IMR-90 (cell line): ENCODE measurements at regions not wholly inside any gene's neighbourhood (a gene's known extent, or its start where the extent isn't known, plus 50 kb on each side); places are given as distances from the start of the nearest gene placed in this dataset.

Experiments used
- ATAC-seq: fragments of 200-7000 bp; cut with Tn5 transposase; 2 replicates; pipeline ENCODE4 v1.9.1; 2020; ENCODE audit warnings: low read depth, mild to moderate bottlenecking, moderate library complexity
- BruUV-seq: library from RNA; stranded (reverse); fragments of 400-500 nt; replicated peaks from 2 replicates; lab custom pipeline; 2021; lab: Mats Ljungman, UMichigan
- CTCF ChIA-PET: fragments of 300-600 bp; formaldehyde crosslinking; extraction: SDS; loops from one replicate; lab custom pipeline; 2021; ENCODE audit warnings: antibody characterized with exemption; lab: Yijun Ruan, JAX
- POLR2A ChIA-PET: fragments of 300-600 bp; sonication (Branson Sonifier 250); formaldehyde crosslinking; loops from one replicate; lab custom pipeline; 2022; ENCODE audit warnings: antibody characterized with exemption; ENCODE audit not compliant: unreplicated experiment; lab: Charles Lee
- DNase-seq: peaks from one replicate; pipeline ENCODE4 v3.0.0; 2013
- H2AFZ ChIP-seq: replicated peaks from 2 replicates; pipeline ENCODE3; 2013; ENCODE audit warnings: low read length, mild to moderate bottlenecking; ENCODE audit not compliant: poor library complexity
- H2AK5ac ChIP-seq: 2 replicates; pipeline ENCODE4 v1.6.1; 2013; ENCODE audit warnings: low read depth, low read length, inconsistent platforms
- H2AK9ac ChIP-seq: replicated peaks from 2 replicates; pipeline ENCODE3; 2013; ENCODE audit warnings: mild to moderate bottlenecking, low read depth, low read length, moderate library complexity; ENCODE audit not compliant: poor library complexity
- H2BK120ac ChIP-seq: 2 replicates; pipeline ENCODE4 v1.6.1; 2013; ENCODE audit warnings: low read depth, low read length, inconsistent platforms
- H2BK15ac ChIP-seq: 3 replicates; pipeline ENCODE4 v1.6.1; 2013; ENCODE audit warnings: low read depth, low read length, inconsistent platforms
- H2BK20ac ChIP-seq: 2 replicates; pipeline ENCODE4 v1.6.1; 2013; ENCODE audit warnings: low read depth, mild to moderate bottlenecking, inconsistent platforms, low read length, moderate library complexity
- H2BK5ac ChIP-seq: 2 replicates; pipeline ENCODE4 v1.6.1; 2013; ENCODE audit warnings: mild to moderate bottlenecking, low read depth, low read length, inconsistent platforms; ENCODE audit not compliant: poor library complexity, severe bottlenecking
- H3K14ac ChIP-seq: replicated peaks from 2 replicates; pipeline ENCODE4 v1.6.1; 2013; ENCODE audit warnings: low read depth, low read length, inconsistent platforms
- H3K18ac ChIP-seq: 2 replicates; pipeline ENCODE4 v1.6.1; 2013; ENCODE audit warnings: low read depth, low read length, control low read depth
- H3K23ac ChIP-seq: 2 replicates; pipeline ENCODE4 v1.6.1; 2013; ENCODE audit warnings: low read depth, low read length, inconsistent platforms
- H3K27ac ChIP-seq: 2 replicates; pipeline ENCODE4 v1.5.1; 2013; ENCODE audit warnings: mild to moderate bottlenecking, control low read depth, low read length; ENCODE audit not compliant: insufficient read depth
- H3K27me3 ChIP-seq: 2 replicates; pipeline ENCODE4 v1.6.1; 2013; ENCODE audit warnings: low read length; ENCODE audit not compliant: control insufficient read depth, insufficient read depth
- H3K36me3 ChIP-seq: 2 replicates; pipeline ENCODE4 v1.6.1; 2013; ENCODE audit warnings: low read length, mixed read lengths; ENCODE audit not compliant: control insufficient read depth, insufficient read depth
- H3K4ac ChIP-seq: 2 replicates; pipeline ENCODE4 v1.6.1; 2013; ENCODE audit warnings: low read depth, low read length, inconsistent platforms
- H3K4me1 ChIP-seq: 2 replicates; pipeline ENCODE4 v1.6.1; 2013; ENCODE audit warnings: low read length, mixed read lengths; ENCODE audit not compliant: control insufficient read depth, insufficient read depth
- H3K4me2 ChIP-seq: 2 replicates; pipeline ENCODE4 v1.6.1; 2013; ENCODE audit warnings: low read depth, mild to moderate bottlenecking, control low read depth, low read length, moderate library complexity
- H3K4me3 ChIP-seq: 2 replicates; pipeline ENCODE4 v1.5.1; 2013; ENCODE audit warnings: low read depth, mild to moderate bottlenecking, control low read depth, low read length, moderate library complexity; ENCODE audit not compliant: insufficient read depth
- H3K56ac ChIP-seq: 2 replicates; pipeline ENCODE4 v1.6.1; 2013; ENCODE audit warnings: low read length, inconsistent platforms; ENCODE audit not compliant: insufficient read depth; ENCODE audit errors: extremely low read depth
- H3K79me1 ChIP-seq, 2 experiments: 2 replicates each; pipeline ENCODE4 v1.6.1; 2013; ENCODE audit warnings: low read length in 2 of 2, inconsistent platforms in 1 of 2, low read depth in 1 of 2
- H3K9ac ChIP-seq: 2 replicates; pipeline ENCODE4 v1.6.1; 2013; ENCODE audit warnings: low read depth, low read length, control low read depth
- H3K9me1 ChIP-seq: 2 replicates; pipeline ENCODE4 v1.6.1; 2013; ENCODE audit warnings: low read length, inconsistent platforms; ENCODE audit not compliant: insufficient read depth
- H3K9me3 ChIP-seq: 2 replicates; pipeline ENCODE4 v1.6.1; 2013; ENCODE audit warnings: low read length; ENCODE audit not compliant: control insufficient read depth, insufficient read depth
- H4K20me1 ChIP-seq: 2 replicates; pipeline ENCODE4 v1.6.1; 2013; ENCODE audit warnings: low read length, inconsistent platforms; ENCODE audit not compliant: insufficient read depth
- H4K5ac ChIP-seq: 2 replicates; pipeline ENCODE4 v1.6.1; 2013; ENCODE audit warnings: mild to moderate bottlenecking, low read depth, low read length, control low read depth
- H4K8ac ChIP-seq, 2 experiments: 2 replicates each; pipeline ENCODE4 v1.6.1; 2013; ENCODE audit warnings: low read depth in 2 of 2, low read length in 2 of 2, control low read depth in 1 of 2, inconsistent platforms in 1 of 2
- H4K91ac ChIP-seq: 2 replicates; pipeline ENCODE4 v1.6.1; 2013; ENCODE audit warnings: low read depth, low read length, inconsistent platforms; ENCODE audit not compliant: insufficient read depth
- BHLHE40 ChIP-seq: fragments of 150-350 bp; IDR thresholded peaks from 2 replicates; pipeline ENCODE4 v1.6.1; 2016; ENCODE audit warnings: mild to moderate bottlenecking, low read depth, low read length
- FOS ChIP-seq: fragments of 150-350 bp; IDR thresholded peaks from 2 replicates; pipeline ENCODE4 v1.6.1; 2016; ENCODE audit warnings: low read depth, low read length
- MAFK ChIP-seq: IDR thresholded peaks from 2 replicates; pipeline ENCODE4 v1.6.1; 2012; ENCODE audit warnings: low read depth, low read length, improper control_type of control experiment
- MAZ ChIP-seq: IDR thresholded peaks from 2 replicates; pipeline ENCODE4 v1.6.1; 2012; ENCODE audit warnings: low read depth, mild to moderate bottlenecking, low read length, improper control_type of control experiment, moderate library complexity, borderline replicate concordance
- MXI1 ChIP-seq: IDR thresholded peaks from 2 replicates; pipeline ENCODE4 v1.6.1; 2012; ENCODE audit warnings: low read depth, mild to moderate bottlenecking, low read length, moderate library complexity, borderline replicate concordance
- POLR2A ChIP-seq: IDR thresholded peaks from 2 replicates; pipeline ENCODE4 v1.6.1; 2012; ENCODE audit warnings: mild to moderate bottlenecking, low read depth, low read length
- RAD21 ChIP-seq: IDR thresholded peaks from 2 replicates; pipeline ENCODE4 v1.6.1; 2012; ENCODE audit warnings: low read length, improper control_type of control experiment
- RFX5 ChIP-seq: IDR thresholded peaks from 2 replicates; pipeline ENCODE4 v1.8.0; 2012; ENCODE audit warnings: low read depth, mild to moderate bottlenecking, low read length, moderate library complexity
- SMC3 ChIP-seq: fragments of 150-350 bp; IDR thresholded peaks from 2 replicates; pipeline ENCODE4 v1.6.1; 2016; ENCODE audit warnings: low read depth, mild to moderate bottlenecking, antibody characterized with exemption, low read length, moderate library complexity
- WGBS, 2 experiments: methylation state at CpG; one replicate each; pipeline versions ENCODE4 v1.1.5 to v1.1.7; 2013; ENCODE audit warnings: missing lambda C conversion rate in 2 of 2; ENCODE audit not compliant: insufficient read length in 1 of 2; ENCODE audit errors: extremely low coverage in 2 of 2; 5-methylcytosine and 5-hydroxymethylcytosine counted together
- dilution Hi-C: fragments of 300-500 bp; cut with HindIII; formaldehyde crosslinking; loops from one replicate; pipeline ENCODE4 v1.14.3; 2018; ENCODE audit warnings: low sequenced_read_pairs; ENCODE audit not compliant: unreplicated experiment
- in situ Hi-C: fragments of 300-500 bp; cut with MboI; formaldehyde crosslinking; loops from 3 replicates; pipeline ENCODE4 v1.14.3; 2019; ENCODE audit warnings: low sequenced_read_pairs, inconsistent platforms, mixed read lengths
- intact Hi-C: fragments of 100-400 bp; cut with micrococcal nuclease; formaldehyde crosslinking; loops from 2 replicates; pipeline ENCODE4 v1.10.0; 2022
- TF ChIP-seq, protein P1 (sequence below): conservative IDR thresholded peaks from 2 replicates; pipeline ENCODE4 v1.5.1; 2012; ENCODE audit warnings: mild to moderate bottlenecking, low read depth, low read length, improper control_type of control experiment

GRCh38 chr21:20404915-20405314, 593.3 kb upstream of the NCAM2 start:
- no peak overlapping the region for H2AK5ac ChIP-seq
- intact Hi-C loops (no loop called here), in situ Hi-C loops (no loop called here), dilution Hi-C loops (no loop called here)
- no peak overlapping the region for H3K4ac ChIP-seq
- H2AK9ac ChIP-seq, result no peak overlapping the region
- no peak overlapping the region for H3K56ac ChIP-seq
- H4K8ac ChIP-seq, result no peak overlapping the region
- no peak overlapping the region for H3K23ac ChIP-seq
- no TSS peak for BruUV-seq
- peaks cover 6% of the 10 kb centered on the region for H3K9me3 ChIP-seq
- ChIA-PET CTCF (no interaction called here), POLR2A (interaction anchor here (0.7 kb wide), 1 partner anchor 66 kb away, joined by 4 read pairs; no protein-coding TSS in a partner anchor)
- H2BK20ac ChIP-seq, result no peak overlapping the region
- no peak overlapping the region for H4K5ac ChIP-seq
- H2AFZ ChIP-seq, result no peak overlapping the region
- H2BK120ac ChIP-seq, result no peak overlapping the region
- no peaks in the 10 kb centered on the region for H3K27me3 ChIP-seq
- H3K9ac ChIP-seq, result no peak overlapping the region
- no peaks in the 10 kb centered on the region for H3K9me1 ChIP-seq
- TF ChIP-seq SMC3 (no peak), POLR2A (no peak), RAD21 (no peak), MAZ (no peak), MXI1 (no peak), BHLHE40 (no peak), FOS (no peak), MAFK (no peak), RFX5 (no peak)
- TF ChIP-seq, protein P1, sequence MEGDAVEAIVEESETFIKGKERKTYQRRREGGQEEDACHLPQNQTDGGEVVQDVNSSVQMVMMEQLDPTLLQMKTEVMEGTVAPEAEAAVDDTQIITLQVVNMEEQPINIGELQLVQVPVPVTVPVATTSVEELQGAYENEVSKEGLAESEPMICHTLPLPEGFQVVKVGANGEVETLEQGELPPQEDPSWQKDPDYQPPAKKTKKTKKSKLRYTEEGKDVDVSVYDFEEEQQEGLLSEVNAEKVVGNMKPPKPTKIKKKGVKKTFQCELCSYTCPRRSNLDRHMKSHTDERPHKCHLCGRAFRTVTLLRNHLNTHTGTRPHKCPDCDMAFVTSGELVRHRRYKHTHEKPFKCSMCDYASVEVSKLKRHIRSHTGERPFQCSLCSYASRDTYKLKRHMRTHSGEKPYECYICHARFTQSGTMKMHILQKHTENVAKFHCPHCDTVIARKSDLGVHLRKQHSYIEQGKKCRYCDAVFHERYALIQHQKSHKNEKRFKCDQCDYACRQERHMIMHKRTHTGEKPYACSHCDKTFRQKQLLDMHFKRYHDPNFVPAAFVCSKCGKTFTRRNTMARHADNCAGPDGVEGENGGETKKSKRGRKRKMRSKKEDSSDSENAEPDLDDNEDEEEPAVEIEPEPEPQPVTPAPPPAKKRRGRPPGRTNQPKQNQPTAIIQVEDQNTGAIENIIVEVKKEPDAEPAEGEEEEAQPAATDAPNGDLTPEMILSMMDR, result no peak
- no peak overlapping the region for H4K91ac ChIP-seq
- WGBS, 2 experiments, result 80% methylated on average over 1 of the region's 6 CpGs; no CpG with 5 or more reads in 1 of the 2 experiments
- no peaks in the 10 kb centered on the region for H3K4me1 ChIP-seq
- no peak overlapping the region for H3K14ac ChIP-seq
- no peak for ATAC-seq
- no peak overlapping the region for H3K27ac ChIP-seq
- H3K4me2 ChIP-seq, result no peak overlapping the region
- H3K18ac ChIP-seq, result no peak overlapping the region
- no peaks in the 10 kb centered on the region for H4K20me1 ChIP-seq
- H3K4me3 ChIP-seq, result no peak overlapping the region
- no peak for DNase-seq
- H3K36me3 ChIP-seq, result no peaks in the 10 kb centered on the region
- H3K79me1 ChIP-seq, result no peaks in the 10 kb centered on the region
- no peak overlapping the region for H2BK5ac ChIP-seq
- no peak overlapping the region for H2BK15ac ChIP-seq
